HG03135 (cell line): ENCODE measurements at regions not wholly inside any gene's neighbourhood (a gene's known extent, or its start where the extent isn't known, plus 50 kb on each side); places are given as distances from the start of the nearest gene placed in this dataset.

Source experiments
- ATAC-seq: cut with Tn5 transposase; IDR thresholded peaks from one replicate; pipeline ENCODE4 v1.9.1; 2021; ENCODE audit warnings: mild to moderate bottlenecking, moderate library complexity; ENCODE audit not compliant: unreplicated experiment

GRCh38 chr3:90010341-90010740, 902.9 kb downstream of the EPHA3 start:
- no peak for ATAC-seq

GRCh38 chr3:90011131-90011530, 903.7 kb downstream of the EPHA3 start:
- ATAC-seq: no peak

- no peak for ATAC-seq
Measured at GRCh38 chr3:90011596-90011995, 904.2 kb downstream of the EPHA3 start.

- no peak for ATAC-seq
Measured at GRCh38 chr3:90011996-90012395, 904.6 kb downstream of the EPHA3 start.

- no peak for ATAC-seq
Measured at GRCh38 chr3:90015688-90016356, 908.4 kb downstream of the EPHA3 start.

GRCh38 chr3:90016555-90016954, 909.1 kb downstream of the EPHA3 start:
- no peak for ATAC-seq

GRCh38 chr3:90018779-90019178, 911.4 kb downstream of the EPHA3 start:
- ATAC-seq: no peak

- ATAC-seq: no peak
Measured at GRCh38 chr3:90025019-90025418, 917.6 kb downstream of the EPHA3 start.

GRCh38 chr3:90026406-90026805, 919.0 kb downstream of the EPHA3 start:
- no peak for ATAC-seq

- ATAC-seq: no peak
Measured at GRCh38 chr3:90031121-90031520, 923.7 kb downstream of the EPHA3 start.

- ATAC-seq: no peak
Measured at GRCh38 chr3:90032980-90033641, 925.7 kb downstream of the EPHA3 start.

GRCh38 chr3:90034038-90034437, 926.6 kb downstream of the EPHA3 start:
- ATAC-seq: no peak

- no peak for ATAC-seq
Measured at GRCh38 chr3:90035643-90036042, 928.2 kb downstream of the EPHA3 start.

- ATAC-seq: no peak
Measured at GRCh38 chr3:90036939-90037469, 929.6 kb downstream of the EPHA3 start.

- ATAC-seq: no peak
Measured at GRCh38 chr3:90039994-90040393, 932.6 kb downstream of the EPHA3 start.

GRCh38 chr3:90040554-90040953, 933.1 kb downstream of the EPHA3 start:
- ATAC-seq: no peak

GRCh38 chr3:90041995-90042394, 934.6 kb downstream of the EPHA3 start:
- no peak for ATAC-seq

GRCh38 chr3:90043287-90043686, 935.9 kb downstream of the EPHA3 start:
- ATAC-seq: no peak

- ATAC-seq: no peak
Measured at GRCh38 chr3:90044084-90044816, 936.8 kb downstream of the EPHA3 start.

GRCh38 chr3:90052425-90052950, 945.1 kb downstream of the EPHA3 start:
- no peak for ATAC-seq

- ATAC-seq: no peak
Measured at GRCh38 chr3:90054311-90054710, 946.9 kb downstream of the EPHA3 start.

- no peak for ATAC-seq
Measured at GRCh38 chr3:90055666-90056065, 948.2 kb downstream of the EPHA3 start.
